PC-9 (cell line): ENCODE measurements at regions not wholly inside any gene's neighbourhood (a gene's known extent, or its start where the extent isn't known, plus 50 kb on each side); places are given as distances from the start of the nearest gene placed in this dataset.

Source experiments
- EZH2 ChIP-seq: fragments of 200-600 bp; sonication (generic); IDR thresholded peaks from 2 replicates; pipeline ENCODE4 v1.8.0; 2017; ENCODE audit warnings: antibody characterized with exemption, low read depth
- TF ChIP-seq, protein P1 (sequence below): fragments of 200-600 bp; sonication (generic); conservative IDR thresholded peaks from 2 replicates; pipeline ENCODE4 v1.6.1; 2017; ENCODE audit warnings: mixed run types, antibody characterized with exemption, mild to moderate bottlenecking, moderate library complexity

DNA sequence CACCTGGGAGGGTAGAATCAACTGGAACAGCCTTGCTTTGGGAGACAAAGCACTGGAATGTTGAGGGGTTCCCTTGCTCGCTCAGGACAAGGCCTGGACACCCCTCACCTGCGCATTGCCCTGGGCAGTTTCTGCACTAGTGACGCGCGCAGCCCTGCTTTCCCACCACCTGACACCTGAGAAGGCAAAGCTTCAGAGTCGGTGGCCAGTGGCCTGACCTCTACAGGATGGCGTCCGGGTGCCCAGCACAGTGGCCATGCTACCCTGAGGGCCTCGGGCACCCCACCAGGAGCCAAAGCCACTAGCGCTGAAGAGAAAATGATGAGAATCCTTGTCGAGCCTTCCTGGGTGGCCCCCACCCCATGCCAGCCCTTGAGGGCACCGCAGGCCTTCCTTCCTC, 161.3 kb downstream of the OLFM1 start:
- TF ChIP-seq, protein P1, sequence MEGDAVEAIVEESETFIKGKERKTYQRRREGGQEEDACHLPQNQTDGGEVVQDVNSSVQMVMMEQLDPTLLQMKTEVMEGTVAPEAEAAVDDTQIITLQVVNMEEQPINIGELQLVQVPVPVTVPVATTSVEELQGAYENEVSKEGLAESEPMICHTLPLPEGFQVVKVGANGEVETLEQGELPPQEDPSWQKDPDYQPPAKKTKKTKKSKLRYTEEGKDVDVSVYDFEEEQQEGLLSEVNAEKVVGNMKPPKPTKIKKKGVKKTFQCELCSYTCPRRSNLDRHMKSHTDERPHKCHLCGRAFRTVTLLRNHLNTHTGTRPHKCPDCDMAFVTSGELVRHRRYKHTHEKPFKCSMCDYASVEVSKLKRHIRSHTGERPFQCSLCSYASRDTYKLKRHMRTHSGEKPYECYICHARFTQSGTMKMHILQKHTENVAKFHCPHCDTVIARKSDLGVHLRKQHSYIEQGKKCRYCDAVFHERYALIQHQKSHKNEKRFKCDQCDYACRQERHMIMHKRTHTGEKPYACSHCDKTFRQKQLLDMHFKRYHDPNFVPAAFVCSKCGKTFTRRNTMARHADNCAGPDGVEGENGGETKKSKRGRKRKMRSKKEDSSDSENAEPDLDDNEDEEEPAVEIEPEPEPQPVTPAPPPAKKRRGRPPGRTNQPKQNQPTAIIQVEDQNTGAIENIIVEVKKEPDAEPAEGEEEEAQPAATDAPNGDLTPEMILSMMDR, result no peak
- TF ChIP-seq EZH2, result no peak
